Muscle of leg (tissue), 3 donors: ENCODE measurements at regions not wholly inside any gene's neighbourhood (a gene's known extent, or its start where the extent isn't known, plus 50 kb on each side); places are given as distances from the start of the nearest gene placed in this dataset.

ENCODE experiments used
- DNase-seq: peaks from one replicate; pipeline ENCODE4 v3.0.0; 2013
- H3K27ac ChIP-seq: one replicate; pipeline ENCODE4 v1.5.1; 2013; ENCODE audit warnings: mild to moderate bottlenecking, low read length, control low read depth
- H3K27me3 ChIP-seq: one replicate; pipeline ENCODE4 v1.6.1; 2013; ENCODE audit warnings: low read length; ENCODE audit not compliant: control insufficient read depth, insufficient read depth
- H3K36me3 ChIP-seq: one replicate; pipeline ENCODE4 v1.6.1; 2013; ENCODE audit warnings: low read length; ENCODE audit not compliant: control insufficient read depth, insufficient read depth
- H3K4me1 ChIP-seq: one replicate; pipeline ENCODE4 v1.6.1; 2013; ENCODE audit warnings: low read length; ENCODE audit not compliant: control insufficient read depth, insufficient read depth
- H3K4me3 ChIP-seq: one replicate; pipeline ENCODE4 v1.5.1; 2013; ENCODE audit warnings: low read length, control low read depth
- H3K9me3 ChIP-seq: replicated peaks from 2 replicates; pipeline ENCODE4 v1.6.1; 2013; ENCODE audit warnings: low read depth, low read length; ENCODE audit not compliant: control insufficient read depth
- WGBS: methylation state at CpG from one replicate; pipeline ENCODE4 v1.1.5; 2013; ENCODE audit warnings: missing lambda C conversion rate; ENCODE audit not compliant: insufficient coverage; 5-methylcytosine and 5-hydroxymethylcytosine counted together

- peaks cover 38% of the 10 kb centered on the region for H3K27me3 ChIP-seq
- no peaks in the 10 kb centered on the region for H3K9me3 ChIP-seq
- DNase-seq = no peak
- no peak overlapping the region for H3K4me3 ChIP-seq
- H3K4me1 ChIP-seq = no peaks in the 10 kb centered on the region
- H3K36me3 ChIP-seq = no peaks in the 10 kb centered on the region
- WGBS = 60% methylated on average over 4 of the region's 4 CpGs
- no peak overlapping the region for H3K27ac ChIP-seq
Measured at GRCh38 chr14:96617635-96618034, 115.5 kb downstream of the PAPOLA start.

- Histone ChIP-seq H3K36me3 (no peaks in the 10 kb centered on the region), H3K4me1 (peaks cover 4% of the 10 kb centered on the region), H3K27me3 (peaks cover 40% of the 10 kb centered on the region), H3K9me3 (no peaks in the 10 kb centered on the region), H3K4me3 (no peak overlapping the region), H3K27ac (no peak overlapping the region)
- WGBS = 96% methylated on average over 8 of the region's 8 CpGs
- DNase-seq = no peak
Measured at GRCh38 chr14:96622926-96623325, 120.7 kb downstream of the PAPOLA start.

DNA sequence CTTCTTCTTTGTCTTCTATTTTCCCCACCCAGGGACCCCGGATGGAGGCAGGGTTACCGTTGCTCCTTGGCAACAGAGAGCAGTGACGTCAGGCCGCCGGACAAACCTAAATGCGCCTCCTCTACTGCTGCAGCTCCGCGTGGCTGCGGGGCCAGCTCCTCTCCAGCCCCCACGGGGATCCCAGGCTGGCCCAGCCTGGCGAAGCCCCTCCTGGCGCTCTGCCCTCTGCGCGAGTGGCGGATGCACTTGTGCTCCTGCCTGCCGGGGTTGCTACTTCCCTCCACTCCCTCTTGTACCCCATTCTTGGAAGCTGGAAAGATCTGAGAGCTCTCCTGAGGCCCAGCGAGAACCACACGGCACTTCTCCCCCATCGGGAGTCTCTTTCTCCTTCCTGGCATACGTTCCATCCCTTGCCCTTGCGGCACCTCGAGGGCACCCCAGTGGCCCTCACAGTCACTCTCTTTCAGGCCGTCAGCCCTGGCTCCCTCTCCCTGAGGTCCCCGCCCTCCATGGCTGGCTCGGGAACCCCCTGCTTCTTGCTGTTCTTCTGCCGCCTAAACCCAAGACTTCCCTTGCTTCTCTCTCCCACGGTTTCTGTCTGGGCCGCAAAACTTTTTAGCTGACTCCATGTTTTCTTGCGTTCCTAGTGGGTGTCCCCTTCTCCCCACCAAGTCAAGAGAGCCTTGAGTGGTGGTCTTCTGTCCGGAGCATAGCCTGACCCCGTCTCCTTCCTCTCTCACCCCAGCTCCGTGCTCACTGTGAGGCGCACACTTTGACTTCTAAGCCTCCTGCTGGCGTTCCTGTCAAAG is 121.7 kb downstream of the PAPOLA start:
- Histone ChIP-seq H3K27me3 (peaks cover 39% of the 10 kb centered on the region), H3K36me3 (no peaks in the 10 kb centered on the region), H3K4me3 (no peak overlapping the region), H3K27ac (no peak overlapping the region), H3K4me1 (peaks cover 4% of the 10 kb centered on the region), H3K9me3 (no peaks in the 10 kb centered on the region)
- 86% methylated on average over 34 of the region's 34 CpGs for WGBS
- DNase-seq = no peak

- H3K27ac ChIP-seq = no peak overlapping the region
- no peak overlapping the region for H3K4me3 ChIP-seq
- H3K27me3 ChIP-seq = peaks cover 41% of the 10 kb centered on the region
- no peaks in the 10 kb centered on the region for H3K9me3 ChIP-seq
- WGBS = 49% methylated on average over 28 of the region's 37 CpGs
- peaks cover 4% of the 10 kb centered on the region for H3K4me1 ChIP-seq
- peak; percentile 12 for DNase-seq
- H3K36me3 ChIP-seq = no peaks in the 10 kb centered on the region
Measured at GRCh38 chr14:96624661-96625425, 122.7 kb downstream of the PAPOLA start.

DNA sequence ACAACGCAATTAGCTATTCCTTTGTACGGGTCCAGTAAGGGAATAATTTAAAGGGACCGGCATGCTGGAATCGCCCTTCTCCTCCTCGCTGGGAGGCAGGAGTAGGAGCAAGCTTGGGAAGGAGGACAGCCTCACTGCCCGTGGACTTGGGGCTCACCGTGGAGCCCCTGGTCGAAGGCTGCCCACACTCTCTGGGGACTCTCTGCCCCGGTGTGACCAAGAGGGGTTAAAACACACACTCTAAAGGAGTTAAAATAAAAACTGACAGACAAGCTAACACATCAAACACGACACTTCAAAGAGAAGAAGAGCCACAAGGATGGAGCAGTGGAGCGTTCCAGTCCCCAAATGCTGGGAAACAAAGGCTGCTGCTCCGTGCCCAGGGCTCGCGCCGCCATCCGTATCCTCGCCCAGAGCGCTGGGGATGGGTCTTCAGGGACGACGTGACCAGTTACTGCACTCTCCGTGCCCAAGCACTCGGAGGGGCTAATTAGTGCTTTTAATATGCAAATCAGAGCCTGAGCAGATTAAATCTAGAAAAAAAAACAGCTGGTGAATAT is 123.3 kb downstream of the PAPOLA start:
- 74% methylated on average over 9 of the region's 22 CpGs for WGBS
- peaks cover 41% of the 10 kb centered on the region for H3K27me3 ChIP-seq
- DNase-seq = no peak
- no peaks in the 10 kb centered on the region for H3K36me3 ChIP-seq
- no peak overlapping the region for H3K27ac ChIP-seq
- H3K4me1 ChIP-seq = peaks cover 4% of the 10 kb centered on the region
- H3K4me3 ChIP-seq = no peak overlapping the region
- H3K9me3 ChIP-seq = no peaks in the 10 kb centered on the region

- no peak for DNase-seq
- Histone ChIP-seq H3K9me3 (no peaks in the 10 kb centered on the region), H3K4me3 (no peak overlapping the region), H3K36me3 (no peaks in the 10 kb centered on the region), H3K4me1 (peaks cover 4% of the 10 kb centered on the region), H3K27me3 (peaks cover 41% of the 10 kb centered on the region), H3K27ac (no peak overlapping the region)
- 77% methylated on average over 7 of the region's 16 CpGs for WGBS
Measured at GRCh38 chr14:96626121-96626768, 124.1 kb downstream of the PAPOLA start.

DNA sequence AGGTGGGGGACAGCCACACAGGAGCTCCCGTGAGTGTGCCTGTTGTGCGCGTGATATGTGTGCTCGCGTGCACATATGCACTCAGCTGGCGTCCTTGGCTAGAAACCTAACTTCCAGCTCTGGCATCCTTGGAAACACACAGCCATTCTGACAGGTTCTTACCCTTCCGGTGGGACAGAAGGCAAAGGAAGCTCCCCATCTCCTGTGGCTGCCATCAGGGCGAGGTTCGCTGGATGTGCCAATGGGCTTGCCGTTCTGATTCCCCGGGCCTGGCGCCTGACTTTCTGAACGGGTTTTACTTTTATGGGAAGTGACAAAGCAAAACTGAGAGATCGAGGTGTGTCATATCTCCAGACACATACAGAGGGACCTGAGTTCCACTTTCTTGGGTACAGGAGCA is 124.7 kb downstream of the PAPOLA start:
- H3K27ac ChIP-seq = no peak overlapping the region
- 79% methylated on average over 6 of the region's 14 CpGs for WGBS
- no peak for DNase-seq
- no peak overlapping the region for H3K4me3 ChIP-seq
- H3K4me1 ChIP-seq = peaks cover 4% of the 10 kb centered on the region
- H3K9me3 ChIP-seq = no peaks in the 10 kb centered on the region
- no peaks in the 10 kb centered on the region for H3K36me3 ChIP-seq
- H3K27me3 ChIP-seq = peaks cover 37% of the 10 kb centered on the region

DNA sequence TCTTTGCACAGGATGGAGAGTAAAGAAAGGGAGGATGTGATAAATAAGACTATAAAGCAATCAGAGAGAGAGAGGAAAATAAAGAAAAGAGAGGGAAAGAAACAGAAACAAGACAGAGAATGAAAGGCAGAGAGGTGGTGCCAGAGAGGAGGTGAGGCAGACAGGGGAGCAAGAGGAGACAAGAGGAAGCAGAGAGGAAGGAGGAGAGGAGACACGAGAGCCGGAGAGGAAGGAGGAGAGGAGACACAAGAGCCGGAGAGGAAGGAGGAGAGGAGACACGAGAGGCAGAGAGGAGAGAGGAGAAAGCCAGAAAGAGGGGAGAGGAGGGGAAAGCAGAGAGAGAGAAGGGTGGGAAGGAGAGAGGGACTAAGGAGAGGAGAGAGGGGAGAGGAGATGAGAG is 125.2 kb downstream of the PAPOLA start:
- Histone ChIP-seq H3K27me3 (peaks cover 37% of the 10 kb centered on the region), H3K4me3 (no peak overlapping the region), H3K9me3 (no peaks in the 10 kb centered on the region), H3K27ac (no peak overlapping the region), H3K36me3 (no peaks in the 10 kb centered on the region), H3K4me1 (peaks cover 4% of the 10 kb centered on the region)
- no peak for DNase-seq
- 37% methylated on average over 4 of the region's 4 CpGs for WGBS

DNA sequence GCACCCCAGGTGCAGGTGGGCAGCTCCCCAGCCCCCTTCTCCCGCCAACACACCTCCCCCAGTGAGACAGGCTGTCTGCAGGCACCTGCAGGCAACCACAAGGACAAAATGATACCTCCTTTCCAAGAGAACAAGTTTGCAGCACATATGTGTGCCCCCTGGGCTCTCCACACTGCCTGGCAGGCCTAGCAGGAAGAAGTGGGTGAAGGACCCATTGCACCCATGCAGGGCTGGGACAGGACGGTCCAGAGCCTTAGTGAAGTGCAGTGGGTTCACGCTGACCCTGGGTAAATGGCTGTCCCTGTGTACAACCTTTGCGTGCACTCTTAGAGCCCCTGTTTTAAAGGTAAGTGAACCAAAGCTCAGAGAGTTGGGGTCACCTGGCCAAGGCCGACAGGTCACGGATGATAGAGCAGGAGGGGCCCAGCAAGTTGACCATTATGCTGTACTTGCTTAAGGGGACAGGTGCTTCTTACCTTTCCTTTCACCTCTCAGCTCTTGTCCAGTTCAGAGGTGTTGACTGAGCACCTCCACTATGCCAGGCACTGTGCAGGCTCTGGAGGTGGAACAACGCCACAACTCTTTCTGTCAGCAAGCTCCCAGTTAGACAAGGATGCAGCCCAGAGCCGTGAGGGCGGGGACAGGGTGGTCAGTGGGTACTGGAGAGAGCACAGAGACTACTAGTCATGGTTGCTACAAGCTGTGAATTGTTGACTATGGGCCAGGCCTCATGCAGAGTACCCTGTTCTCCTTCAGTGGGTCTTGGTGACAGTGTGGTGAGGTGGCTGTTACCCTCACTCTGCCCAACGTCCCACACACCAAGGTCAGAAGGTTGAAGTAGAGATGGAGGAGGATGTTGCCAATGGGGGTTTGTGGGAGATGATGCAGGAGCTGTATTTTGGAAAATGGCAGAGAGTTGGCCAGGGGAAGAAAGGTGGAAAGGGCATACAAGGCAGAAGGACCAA is 125.9 kb downstream of the PAPOLA start:
- Histone ChIP-seq H3K27me3 (peaks cover 37% of the 10 kb centered on the region), H3K9me3 (no peaks in the 10 kb centered on the region), H3K36me3 (no peaks in the 10 kb centered on the region), H3K4me1 (peaks cover 4% of the 10 kb centered on the region), H3K27ac (no peak overlapping the region), H3K4me3 (no peak overlapping the region)
- no peak for DNase-seq
- WGBS = 83% methylated on average over 5 of the region's 10 CpGs
